PC-9 (cell line): ENCODE measurements at regions not wholly inside any gene's neighbourhood (a gene's known extent, or its start where the extent isn't known, plus 50 kb on each side); places are given as distances from the start of the nearest gene placed in this dataset.

Experiments
- BruUV-seq: library from RNA; stranded (reverse); fragments of 400-500 nt; replicated peaks from 2 replicates; lab custom pipeline; 2021; lab: Mats Ljungman, UMichigan
- CTCF ChIA-PET: fragments of 300-600 bp; sonication (Branson Sonifier 250); formaldehyde crosslinking; loops from one replicate; lab custom pipeline; 2022; ENCODE audit warnings: antibody characterized with exemption; lab: Charles Lee
- POLR2A ChIA-PET: fragments of 300-600 bp; sonication (Branson Sonifier 250); formaldehyde crosslinking; loops from one replicate; lab custom pipeline; 2022; ENCODE audit warnings: antibody characterized with exemption; ENCODE audit not compliant: unreplicated experiment; lab: Charles Lee
- DNase-seq, 2 experiments: peaks; one replicate each; pipeline versions ENCODE4 v3.0.0 to v3.0.0-alpha.2; 2015 to 2022; ENCODE audit warnings: mixed read lengths in 1 of 2
- H2AFZ ChIP-seq: fragments of 200-600 bp; sonication (generic); 2 replicates; pipeline ENCODE4 v1.8.1; 2017; ENCODE audit warnings: antibody characterized with exemption
- H3F3A ChIP-seq: fragments of 200-600 bp; sonication (generic); 2 replicates; pipeline ENCODE4 v1.8.1; 2017; ENCODE audit warnings: antibody characterized with exemption, mild to moderate bottlenecking, low read depth; ENCODE audit not compliant: insufficient read depth
- H3K27ac ChIP-seq: fragments of 200-600 bp; sonication (generic); 2 replicates; pipeline ENCODE4 v1.6.1; 2016; ENCODE audit warnings: mixed run types
- H3K27me3 ChIP-seq: fragments of 200-600 bp; sonication (generic); 2 replicates; pipeline ENCODE4 v1.6.1; 2016; ENCODE audit warnings: low read depth, mixed run types; ENCODE audit not compliant: insufficient read depth
- H3K36me3 ChIP-seq: fragments of 200-600 bp; sonication (generic); 2 replicates; pipeline ENCODE4 v1.6.1; 2016; ENCODE audit warnings: low read depth, mixed run types
- H3K4me1 ChIP-seq: fragments of 200-600 bp; sonication (generic); replicated peaks from 2 replicates; pipeline ENCODE4 v1.6.1; 2016; ENCODE audit warnings: mixed run types; ENCODE audit not compliant: insufficient read depth
- H3K4me2 ChIP-seq: fragments of 200-600 bp; sonication (generic); 2 replicates; pipeline ENCODE4 v1.6.1; 2017; ENCODE audit warnings: mixed run types
- H3K4me3 ChIP-seq: fragments of 200-600 bp; sonication (generic); 2 replicates; pipeline ENCODE4 v1.6.1; 2016; ENCODE audit warnings: mixed run types
- H3K79me2 ChIP-seq: fragments of 200-600 bp; sonication (generic); 2 replicates; pipeline ENCODE4 v1.6.1; 2017; ENCODE audit warnings: low read depth, mixed run types
- H3K9me2 ChIP-seq: fragments of 200-600 bp; sonication (generic); 2 replicates; pipeline ENCODE4 v1.8.1; 2017; ENCODE audit warnings: mild to moderate bottlenecking; ENCODE audit not compliant: insufficient read depth
- H3K9me3 ChIP-seq: fragments of 200-600 bp; sonication (generic); 2 replicates; pipeline ENCODE4 v1.8.1; 2016; ENCODE audit warnings: low read depth; ENCODE audit not compliant: insufficient read depth
- H4K20me1 ChIP-seq: fragments of 200-600 bp; sonication (generic); 2 replicates; pipeline ENCODE4 v1.8.1; 2017; ENCODE audit not compliant: insufficient read depth
- EZH2 ChIP-seq: fragments of 200-600 bp; sonication (generic); IDR thresholded peaks from 2 replicates; pipeline ENCODE4 v1.8.0; 2017; ENCODE audit warnings: antibody characterized with exemption, low read depth
- intact Hi-C: fragments of 100-400 bp; cut with micrococcal nuclease; formaldehyde crosslinking; loops from one replicate; pipeline ENCODE4 v1.10.0; 2022; ENCODE audit not compliant: unreplicated experiment
- TF ChIP-seq, protein P1 (sequence below): fragments of 200-600 bp; sonication (generic); conservative IDR thresholded peaks from 2 replicates; pipeline ENCODE4 v1.6.1; 2017; ENCODE audit warnings: mixed run types, antibody characterized with exemption, mild to moderate bottlenecking, moderate library complexity

DNA sequence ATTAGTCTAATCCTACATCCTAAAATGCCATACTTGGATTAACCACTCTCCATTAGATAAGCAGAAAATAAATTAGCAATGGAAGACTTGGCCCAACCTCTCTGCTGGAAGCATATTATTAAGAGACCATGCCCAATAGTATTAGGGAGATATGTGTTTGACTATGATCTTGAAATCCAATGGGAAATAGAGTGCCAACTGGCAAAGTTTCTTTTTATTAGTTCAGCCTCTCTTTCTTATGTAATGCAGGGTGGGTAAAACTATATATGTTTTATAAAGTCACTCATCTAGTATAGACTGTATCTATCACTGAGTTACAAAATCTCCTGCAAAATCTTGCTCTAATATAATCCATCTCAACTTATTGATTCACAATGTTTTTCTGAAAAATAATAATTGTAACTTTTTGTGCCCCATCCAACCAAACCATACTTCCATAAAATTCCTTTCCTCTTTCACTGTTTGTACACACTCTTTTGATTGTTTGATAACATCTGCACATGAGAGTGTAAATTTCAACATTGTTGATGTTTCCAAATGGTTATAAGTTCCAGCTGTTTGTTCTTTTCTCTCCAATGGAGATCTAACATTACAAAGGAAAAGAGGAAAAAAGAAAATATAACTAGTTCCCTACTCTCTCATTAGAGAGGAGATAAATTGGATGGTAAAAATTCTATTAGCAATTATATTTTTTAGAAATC is 408.1 kb upstream of the ADGRL2 start:
- Histone ChIP-seq H3K4me1 (no peaks in the 10 kb centered on the region), H3K36me3 (no peaks in the 10 kb centered on the region), H3K27me3 (no peaks in the 10 kb centered on the region), H3F3A (no peaks in the 10 kb centered on the region), H3K9me3 (no peaks in the 10 kb centered on the region), H3K79me2 (no peaks in the 10 kb centered on the region), H3K9me2 (no peaks in the 10 kb centered on the region), H3K4me3 (no peak overlapping the region), H4K20me1 (no peaks in the 10 kb centered on the region), H3K27ac (no peak overlapping the region), H2AFZ (no peak overlapping the region), H3K4me2 (no peak overlapping the region)
- ChIA-PET CTCF (no interaction called here), POLR2A (no interaction called here)
- intact Hi-C loops: no loop called here
- BruUV-seq: no TSS peak
- TF ChIP-seq, protein P1, sequence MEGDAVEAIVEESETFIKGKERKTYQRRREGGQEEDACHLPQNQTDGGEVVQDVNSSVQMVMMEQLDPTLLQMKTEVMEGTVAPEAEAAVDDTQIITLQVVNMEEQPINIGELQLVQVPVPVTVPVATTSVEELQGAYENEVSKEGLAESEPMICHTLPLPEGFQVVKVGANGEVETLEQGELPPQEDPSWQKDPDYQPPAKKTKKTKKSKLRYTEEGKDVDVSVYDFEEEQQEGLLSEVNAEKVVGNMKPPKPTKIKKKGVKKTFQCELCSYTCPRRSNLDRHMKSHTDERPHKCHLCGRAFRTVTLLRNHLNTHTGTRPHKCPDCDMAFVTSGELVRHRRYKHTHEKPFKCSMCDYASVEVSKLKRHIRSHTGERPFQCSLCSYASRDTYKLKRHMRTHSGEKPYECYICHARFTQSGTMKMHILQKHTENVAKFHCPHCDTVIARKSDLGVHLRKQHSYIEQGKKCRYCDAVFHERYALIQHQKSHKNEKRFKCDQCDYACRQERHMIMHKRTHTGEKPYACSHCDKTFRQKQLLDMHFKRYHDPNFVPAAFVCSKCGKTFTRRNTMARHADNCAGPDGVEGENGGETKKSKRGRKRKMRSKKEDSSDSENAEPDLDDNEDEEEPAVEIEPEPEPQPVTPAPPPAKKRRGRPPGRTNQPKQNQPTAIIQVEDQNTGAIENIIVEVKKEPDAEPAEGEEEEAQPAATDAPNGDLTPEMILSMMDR: no peak
- no peak for TF ChIP-seq EZH2
- DNase-seq: no peak

DNA sequence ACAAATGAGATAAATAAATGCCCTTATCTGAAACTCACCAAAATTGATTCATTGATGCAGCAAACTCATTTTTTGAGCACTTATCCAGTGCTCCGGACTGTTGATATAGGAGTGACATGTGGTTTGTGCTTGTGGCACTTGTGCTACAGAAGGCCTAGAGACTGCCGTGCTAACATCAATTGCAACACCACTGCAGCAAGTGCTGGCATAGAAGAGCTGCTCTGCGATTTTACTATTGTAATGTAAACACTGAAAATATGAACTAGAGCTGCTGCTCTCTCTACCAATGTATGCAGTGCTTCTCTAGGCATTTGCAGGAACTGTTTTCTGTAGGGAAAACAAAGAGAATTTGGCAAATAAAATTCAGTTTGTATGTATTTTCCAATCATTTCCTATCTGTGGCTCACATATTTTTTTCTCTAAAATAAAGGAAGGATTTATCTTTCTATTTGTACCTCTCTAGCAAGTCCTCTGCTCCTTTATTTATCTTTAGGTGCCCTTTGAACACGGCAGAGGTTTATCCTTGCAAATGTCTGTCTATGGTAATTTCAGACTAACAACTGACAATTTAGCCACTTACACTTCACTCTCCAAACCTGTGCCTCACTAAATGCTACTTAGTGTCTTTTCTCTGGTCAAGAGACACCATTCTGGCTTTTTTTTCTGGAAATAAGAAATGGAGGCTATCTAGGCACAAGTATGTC is 409.5 kb upstream of the ADGRL2 start:
- DNase-seq: no peak
- Histone ChIP-seq H3K79me2 (no peaks in the 10 kb centered on the region), H3K4me1 (no peaks in the 10 kb centered on the region), H4K20me1 (no peaks in the 10 kb centered on the region), H3K27ac (no peak overlapping the region), H3K36me3 (no peaks in the 10 kb centered on the region), H3K9me3 (no peaks in the 10 kb centered on the region), H3K4me3 (no peak overlapping the region), H2AFZ (no peak overlapping the region), H3K9me2 (no peaks in the 10 kb centered on the region), H3K27me3 (no peaks in the 10 kb centered on the region), H3F3A (no peaks in the 10 kb centered on the region), H3K4me2 (no peak overlapping the region)
- TF ChIP-seq EZH2: no peak
- BruUV-seq: no TSS peak
- intact Hi-C loops: no loop called here
- CTCF ChIA-PET: no interaction called here
- POLR2A ChIA-PET: no interaction called here

DNA sequence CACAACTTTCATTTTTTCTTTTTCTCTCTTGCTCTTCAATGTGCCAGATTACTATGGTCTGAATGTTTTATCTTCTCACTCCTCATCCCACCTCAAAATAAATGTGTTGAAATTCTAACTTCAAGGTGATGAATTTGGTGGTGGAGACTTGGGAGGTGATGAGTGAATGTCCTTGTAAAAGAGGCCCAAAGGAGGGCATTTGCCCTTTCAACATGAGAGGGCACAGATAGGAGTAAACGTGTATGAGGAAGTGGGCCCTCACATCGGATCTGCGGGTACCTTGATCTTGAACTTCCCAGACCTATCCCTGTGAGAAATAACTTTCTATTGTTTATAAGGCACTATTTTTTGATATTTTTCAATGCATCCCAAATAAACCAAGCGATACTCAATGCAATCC is 412.3 kb upstream of the ADGRL2 start:
- no TSS peak for BruUV-seq
- DNase-seq: no peak
- POLR2A ChIA-PET: no interaction called here
- TF ChIP-seq EZH2: no peak
- TF ChIP-seq, protein P1: no peak
- CTCF ChIA-PET: no interaction called here
- intact Hi-C loops: no loop called here
- Histone ChIP-seq H3K9me2 (no peaks in the 10 kb centered on the region), H3K27me3 (no peaks in the 10 kb centered on the region), H3K9me3 (no peaks in the 10 kb centered on the region), H3K79me2 (no peaks in the 10 kb centered on the region), H3K4me1 (no peaks in the 10 kb centered on the region), H3K27ac (no peak overlapping the region), H4K20me1 (no peaks in the 10 kb centered on the region), H3F3A (no peaks in the 10 kb centered on the region), H3K4me2 (no peak overlapping the region), H3K4me3 (no peak overlapping the region), H2AFZ (no peak overlapping the region), H3K36me3 (no peaks in the 10 kb centered on the region)
